ENCODE measurements at regions not wholly inside any gene's neighbourhood (a gene's known extent, or its start where the extent isn't known, plus 50 kb on each side); places are given as distances from the start of the nearest gene placed in this dataset.

GRCh38 chr1:90382161-90382560, 334.9 kb downstream of the BARHL2 start:
- no peaks in the 10 kb centered on the region for H3K9me3 Mint-ChIP-seq
- no peaks in the 10 kb centered on the region for H3K36me3 Mint-ChIP-seq
- Histone ChIP-seq H3K4me1 (ENCODE audit: control insufficient read depth, insufficient read depth, low read length, poor library complexity, severe bottlenecking) (no peaks in the 10 kb centered on the region), H3K27ac (ENCODE audit: insufficient read depth, low read length, poor library complexity, severe bottlenecking) (no peak overlapping the region), H3K9me3 (ENCODE audit: control insufficient read depth in 2 of 2, low read length in 2 of 2) (no peaks in the 10 kb centered on the region), H3K4me3 (ENCODE audit: low read depth, low read length) (no peak overlapping the region), H3K27me3 (ENCODE audit: control insufficient read depth, insufficient read depth, low read length) (no peaks in the 10 kb centered on the region), H3K36me3 (ENCODE audit: control insufficient read depth, insufficient read depth, low read length) (no peaks in the 10 kb centered on the region)
- no peak for ATAC-seq (ENCODE audit: low read depth in 2 of 2)
- H3K27ac Mint-ChIP-seq: no peak overlapping the region
- H3K4me3 Mint-ChIP-seq: no peak overlapping the region
- peaks cover 8% of the 10 kb centered on the region for H3K27me3 Mint-ChIP-seq
- no peak for DNase-seq
- H3K4me1 Mint-ChIP-seq: no peaks in the 10 kb centered on the region

GRCh38 chr1:90381598-90381997, 335.5 kb downstream of the BARHL2 start:
- Histone ChIP-seq H3K27me3 (ENCODE audit: control insufficient read depth, insufficient read depth, low read length) (no peaks in the 10 kb centered on the region), H3K4me1 (ENCODE audit: control insufficient read depth, insufficient read depth, low read length, poor library complexity, severe bottlenecking) (no peaks in the 10 kb centered on the region), H3K27ac (ENCODE audit: insufficient read depth, low read length, poor library complexity, severe bottlenecking) (no peak overlapping the region), H3K36me3 (ENCODE audit: control insufficient read depth, insufficient read depth, low read length) (no peaks in the 10 kb centered on the region), H3K4me3 (ENCODE audit: low read depth, low read length) (no peak overlapping the region), H3K9me3 (ENCODE audit: control insufficient read depth in 2 of 2, low read length in 2 of 2) (no peaks in the 10 kb centered on the region)
- Mint-ChIP-seq H3K4me3 (no peak overlapping the region), H3K36me3 (no peaks in the 10 kb centered on the region), H3K9me3 (no peaks in the 10 kb centered on the region), H3K4me1 (no peaks in the 10 kb centered on the region), H3K27ac (no peak overlapping the region), H3K27me3 (peaks cover 8% of the 10 kb centered on the region)
- no peak for ATAC-seq (ENCODE audit: low read depth in 2 of 2)
- DNase-seq: no peak

GRCh38 chr1:90371448-90371813, 345.7 kb downstream of the BARHL2 start:
- Histone ChIP-seq H3K4me1 (ENCODE audit: control insufficient read depth, insufficient read depth, low read length, poor library complexity, severe bottlenecking) (no peaks in the 10 kb centered on the region), H3K27me3 (ENCODE audit: control insufficient read depth, insufficient read depth, low read length) (peaks cover 1% of the 10 kb centered on the region), H3K4me3 (ENCODE audit: low read depth, low read length) (no peak overlapping the region), H3K27ac (ENCODE audit: insufficient read depth, low read length, poor library complexity, severe bottlenecking) (no peak overlapping the region), H3K36me3 (ENCODE audit: control insufficient read depth, insufficient read depth, low read length) (no peaks in the 10 kb centered on the region), H3K9me3 (ENCODE audit: control insufficient read depth in 2 of 2, low read length in 2 of 2) (no peaks in the 10 kb centered on the region)
- Mint-ChIP-seq H3K4me3 (no peak overlapping the region), H3K27ac (no peak overlapping the region), H3K9me3 (peaks cover 0 to 3% (median 0%) of the 10 kb centered on the region in 7 donors), H3K4me1 (no peaks in the 10 kb centered on the region), H3K27me3 (peaks cover 5% of the 10 kb centered on the region), H3K36me3 (no peaks in the 10 kb centered on the region)
- DNase-seq (no peak), ATAC-seq (ENCODE audit: low read depth in 2 of 2) (no peak)

GRCh38 chr1:90370686-90371447, 346.2 kb downstream of the BARHL2 start:
- Mint-ChIP-seq H3K27ac (no peak overlapping the region), H3K27me3 (peaks cover 5% of the 10 kb centered on the region), H3K4me1 (no peaks in the 10 kb centered on the region), H3K36me3 (no peaks in the 10 kb centered on the region), H3K9me3 (peaks cover 0 to 3% (median 0%) of the 10 kb centered on the region in 7 donors), H3K4me3 (no peak overlapping the region)
- no peak for ATAC-seq (ENCODE audit: low read depth in 2 of 2)
- Histone ChIP-seq H3K9me3 (ENCODE audit: control insufficient read depth in 2 of 2, low read length in 2 of 2) (no peaks in the 10 kb centered on the region), H3K4me1 (ENCODE audit: control insufficient read depth, insufficient read depth, low read length, poor library complexity, severe bottlenecking) (no peaks in the 10 kb centered on the region), H3K27ac (ENCODE audit: insufficient read depth, low read length, poor library complexity, severe bottlenecking) (no peak overlapping the region), H3K4me3 (ENCODE audit: low read depth, low read length) (no peak overlapping the region), H3K27me3 (ENCODE audit: control insufficient read depth, insufficient read depth, low read length) (peaks cover 1% of the 10 kb centered on the region), H3K36me3 (ENCODE audit: control insufficient read depth, insufficient read depth, low read length) (no peaks in the 10 kb centered on the region)
- DNase-seq: no peak

GRCh38 chr1:90362163-90362562, 354.9 kb downstream of the BARHL2 start:
- Histone ChIP-seq H3K9me3 (ENCODE audit: control insufficient read depth in 2 of 2, low read length in 2 of 2) (no peaks in the 10 kb centered on the region), H3K27ac (ENCODE audit: insufficient read depth, low read length, poor library complexity, severe bottlenecking) (no peak overlapping the region), H3K4me3 (ENCODE audit: low read depth, low read length) (no peak overlapping the region), H3K4me1 (ENCODE audit: control insufficient read depth, insufficient read depth, low read length, poor library complexity, severe bottlenecking) (peaks cover 7% of the 10 kb centered on the region), H3K36me3 (ENCODE audit: control insufficient read depth, insufficient read depth, low read length) (no peaks in the 10 kb centered on the region), H3K27me3 (ENCODE audit: control insufficient read depth, insufficient read depth, low read length) (no peaks in the 10 kb centered on the region)
- H3K9me3 Mint-ChIP-seq: peaks cover 0 to 8% (median 1%) of the 10 kb centered on the region in 7 donors
- H3K4me1 Mint-ChIP-seq: no peaks in the 10 kb centered on the region
- no peaks in the 10 kb centered on the region for H3K36me3 Mint-ChIP-seq
- no peak for ATAC-seq (ENCODE audit: low read depth in 2 of 2)
- H3K4me3 Mint-ChIP-seq: no peak overlapping the region
- no peaks in the 10 kb centered on the region for H3K27me3 Mint-ChIP-seq
- H3K27ac Mint-ChIP-seq: no peak overlapping the region
- DNase-seq: no peak

- H3K4me3 ChIP-seq (ENCODE audit: low read depth, low read length): no peak overlapping the region
Measured at GRCh38 chr1:90361026-90361425, 356.1 kb downstream of the BARHL2 start.

GRCh38 chr1:90359994-90360393, 357.1 kb downstream of the BARHL2 start:
- Mint-ChIP-seq H3K9me3 (peaks cover 0 to 4% (median 0%) of the 10 kb centered on the region in 7 donors), H3K4me3 (no peak overlapping the region), H3K4me1 (no peaks in the 10 kb centered on the region), H3K36me3 (no peaks in the 10 kb centered on the region), H3K27ac (no peak overlapping the region), H3K27me3 (no peaks in the 10 kb centered on the region)
- Histone ChIP-seq H3K27me3 (ENCODE audit: control insufficient read depth, insufficient read depth, low read length) (no peaks in the 10 kb centered on the region), H3K4me3 (ENCODE audit: low read depth, low read length) (no peak overlapping the region), H3K27ac (ENCODE audit: insufficient read depth, low read length, poor library complexity, severe bottlenecking) (no peak overlapping the region), H3K4me1 (ENCODE audit: control insufficient read depth, insufficient read depth, low read length, poor library complexity, severe bottlenecking) (peaks cover 7% of the 10 kb centered on the region), H3K36me3 (ENCODE audit: control insufficient read depth, insufficient read depth, low read length) (no peaks in the 10 kb centered on the region), H3K9me3 (ENCODE audit: control insufficient read depth in 2 of 2, low read length in 2 of 2) (no peaks in the 10 kb centered on the region)
- DNase-seq (no peak), ATAC-seq (ENCODE audit: low read depth in 2 of 2) (no peak)

More at GRCh38 chr1:90361026-90361425, 356.1 kb downstream of the BARHL2 start:
- H3K27ac Mint-ChIP-seq: no peak overlapping the region
- Histone ChIP-seq H3K36me3 (ENCODE audit: control insufficient read depth, insufficient read depth, low read length) (no peaks in the 10 kb centered on the region), H3K4me1 (ENCODE audit: control insufficient read depth, insufficient read depth, low read length, poor library complexity, severe bottlenecking) (peaks cover 7% of the 10 kb centered on the region), H3K27ac (ENCODE audit: insufficient read depth, low read length, poor library complexity, severe bottlenecking) (no peak overlapping the region), H3K27me3 (ENCODE audit: control insufficient read depth, insufficient read depth, low read length) (no peaks in the 10 kb centered on the region), H3K9me3 (ENCODE audit: control insufficient read depth in 2 of 2, low read length in 2 of 2) (no peaks in the 10 kb centered on the region)
- H3K4me3 Mint-ChIP-seq: no peak overlapping the region
- H3K9me3 Mint-ChIP-seq: peaks cover 0 to 8% (median 0%) of the 10 kb centered on the region in 7 donors
- ATAC-seq (ENCODE audit: low read depth in 2 of 2): no peak
- H3K27me3 Mint-ChIP-seq: no peaks in the 10 kb centered on the region
- DNase-seq: no peak
- no peaks in the 10 kb centered on the region for H3K4me1 Mint-ChIP-seq
- no peaks in the 10 kb centered on the region for H3K36me3 Mint-ChIP-seq

- no peaks in the 10 kb centered on the region for H3K9me3 ChIP-seq (ENCODE audit: control insufficient read depth in 2 of 2, low read length in 2 of 2)
Measured at GRCh38 chr1:90358448-90358847, 358.7 kb downstream of the BARHL2 start.

More at GRCh38 chr1:90358448-90358847, 358.7 kb downstream of the BARHL2 start:
- no peak overlapping the region for H3K27ac ChIP-seq (ENCODE audit: insufficient read depth, low read length, poor library complexity, severe bottlenecking)
- Mint-ChIP-seq H3K27me3 (no peaks in the 10 kb centered on the region), H3K36me3 (no peaks in the 10 kb centered on the region), H3K9me3 (peaks cover 0 to 3% (median 0%) of the 10 kb centered on the region in 7 donors), H3K4me1 (no peaks in the 10 kb centered on the region), H3K4me3 (peak overlapping the region in 1 of 4 donors; percentile 73), H3K27ac (no peak overlapping the region)
- H3K4me3 ChIP-seq (ENCODE audit: low read depth, low read length): no peak overlapping the region
- H3K27me3 ChIP-seq (ENCODE audit: control insufficient read depth, insufficient read depth, low read length): no peaks in the 10 kb centered on the region
- DNase-seq (no peak), ATAC-seq (ENCODE audit: low read depth in 2 of 2) (no peak)
- peaks cover 7% of the 10 kb centered on the region for H3K4me1 ChIP-seq (ENCODE audit: control insufficient read depth, insufficient read depth, low read length, poor library complexity, severe bottlenecking)
- H3K36me3 ChIP-seq (ENCODE audit: control insufficient read depth, insufficient read depth, low read length): no peaks in the 10 kb centered on the region
